Stomach (tissue), 4 donors: ENCODE measurements at regions not wholly inside any gene's neighbourhood (a gene's known extent, or its start where the extent isn't known, plus 50 kb on each side); places are given as distances from the start of the nearest gene placed in this dataset.

Experiments used
- POLR2A ChIP-seq, 4 donors: fragments of 450-650 bp; IDR thresholded peaks; one replicate each; pipeline ENCODE4 v1.6.1; 2016; ENCODE audit warnings: antibody characterized with exemption in 4 of 4, control low read depth in 2 of 4, mild to moderate bottlenecking in 1 of 4, moderate library complexity in 1 of 4
- TF ChIP-seq, protein P1 (sequence below), 7 experiments: fragments of 450-650 bp in 4 of 7; fragments of 200-600 bp in 3 of 7; sonication (generic) in 3 of 7; IDR thresholded peaks; one replicate each; pipeline ENCODE4 v1.5.1; 2016 to 2019; ENCODE audit warnings: antibody characterized with exemption in 7 of 7, control low read depth in 2 of 7, mild to moderate bottlenecking in 1 of 7

DNA sequence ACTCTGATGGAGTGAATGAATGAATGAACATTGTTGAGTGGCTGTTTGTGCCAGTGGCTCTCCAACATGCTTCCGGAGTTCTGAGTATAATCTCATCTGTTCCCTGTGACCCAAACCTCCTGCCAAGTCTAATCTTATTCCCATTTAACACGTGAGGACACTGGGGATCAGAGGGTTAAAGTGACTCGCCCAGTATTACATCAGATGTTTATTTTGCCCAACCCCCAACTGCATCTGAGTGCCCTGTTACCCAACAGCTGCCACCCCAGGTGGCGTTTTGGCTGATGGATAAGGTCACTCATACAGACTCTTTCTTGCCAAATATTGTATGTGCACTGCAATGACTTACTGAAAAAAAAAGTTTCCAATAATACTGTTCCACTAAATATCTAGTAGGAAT is 210.9 kb downstream of the EXOC5 start:
- no peak for TF ChIP-seq POLR2A (IDR thresholded peaks at IDR 0.05)
- TF ChIP-seq, protein P1, sequence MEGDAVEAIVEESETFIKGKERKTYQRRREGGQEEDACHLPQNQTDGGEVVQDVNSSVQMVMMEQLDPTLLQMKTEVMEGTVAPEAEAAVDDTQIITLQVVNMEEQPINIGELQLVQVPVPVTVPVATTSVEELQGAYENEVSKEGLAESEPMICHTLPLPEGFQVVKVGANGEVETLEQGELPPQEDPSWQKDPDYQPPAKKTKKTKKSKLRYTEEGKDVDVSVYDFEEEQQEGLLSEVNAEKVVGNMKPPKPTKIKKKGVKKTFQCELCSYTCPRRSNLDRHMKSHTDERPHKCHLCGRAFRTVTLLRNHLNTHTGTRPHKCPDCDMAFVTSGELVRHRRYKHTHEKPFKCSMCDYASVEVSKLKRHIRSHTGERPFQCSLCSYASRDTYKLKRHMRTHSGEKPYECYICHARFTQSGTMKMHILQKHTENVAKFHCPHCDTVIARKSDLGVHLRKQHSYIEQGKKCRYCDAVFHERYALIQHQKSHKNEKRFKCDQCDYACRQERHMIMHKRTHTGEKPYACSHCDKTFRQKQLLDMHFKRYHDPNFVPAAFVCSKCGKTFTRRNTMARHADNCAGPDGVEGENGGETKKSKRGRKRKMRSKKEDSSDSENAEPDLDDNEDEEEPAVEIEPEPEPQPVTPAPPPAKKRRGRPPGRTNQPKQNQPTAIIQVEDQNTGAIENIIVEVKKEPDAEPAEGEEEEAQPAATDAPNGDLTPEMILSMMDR (IDR thresholded peaks at IDR 0.05) = no peak
